ENCODE measurements at regions not wholly inside any gene's neighbourhood (a gene's known extent, or its start where the extent isn't known, plus 50 kb on each side); places are given as distances from the start of the nearest gene placed in this dataset.

GRCh38 chr5:73311291-73312110, 137.1 kb downstream of the FOXD1 start:
- no peak for DNase-seq (ENCODE audit: low read depth in 1 of 2, low spot score in 1 of 2)

GRCh38 chr5:73307645-73308355, 134.8 kb downstream of the TMEM174 start:
- no peak for DNase-seq (ENCODE audit: low read depth in 1 of 2, low spot score in 1 of 2)

GRCh38 chr5:73306741-73307275, 133.8 kb downstream of the TMEM174 start:
- DNase-seq (ENCODE audit: low read depth in 1 of 2, low spot score in 1 of 2): no peak

- DNase-seq (ENCODE audit: low read depth in 1 of 2, low spot score in 1 of 2): no peak
Measured at GRCh38 chr5:73306078-73306719, 133.2 kb downstream of the TMEM174 start.

GRCh38 chr5:73305386-73305785, 132.4 kb downstream of the TMEM174 start:
- no peak for DNase-seq (ENCODE audit: low read depth in 1 of 2, low spot score in 1 of 2)

GRCh38 chr5:73304381-73304780, 131.4 kb downstream of the TMEM174 start:
- DNase-seq (ENCODE audit: low read depth in 1 of 2, low spot score in 1 of 2): no peak

GRCh38 chr5:73303148-73304079, 130.4 kb downstream of the TMEM174 start:
- no peak for DNase-seq (ENCODE audit: low read depth in 1 of 2, low spot score in 1 of 2)

GRCh38 chr5:73302797-73303147, 129.8 kb downstream of the TMEM174 start:
- DNase-seq (ENCODE audit: low read depth in 1 of 2, low spot score in 1 of 2): no peak

GRCh38 chr5:73301208-73301901, 128.4 kb downstream of the TMEM174 start:
- no peak for DNase-seq (ENCODE audit: low read depth in 1 of 2, low spot score in 1 of 2)

GRCh38 chr5:73300337-73301207, 127.6 kb downstream of the TMEM174 start:
- no peak for DNase-seq (ENCODE audit: low read depth in 1 of 2, low spot score in 1 of 2)

- no peak for DNase-seq (ENCODE audit: low read depth in 1 of 2, low spot score in 1 of 2)
Measured at GRCh38 chr5:73299665-73300336, 126.8 kb downstream of the TMEM174 start.

GRCh38 chr5:73298772-73299630, 126.0 kb downstream of the TMEM174 start:
- no peak for DNase-seq (ENCODE audit: low read depth in 1 of 2, low spot score in 1 of 2)

- DNase-seq (ENCODE audit: low read depth in 1 of 2, low spot score in 1 of 2): no peak
Measured at GRCh38 chr5:73298251-73298771, 125.3 kb downstream of the TMEM174 start.

GRCh38 chr5:73297430-73297829, 124.4 kb downstream of the TMEM174 start:
- DNase-seq (ENCODE audit: low read depth in 1 of 2, low spot score in 1 of 2): no peak

GRCh38 chr5:73296772-73297171, 123.8 kb downstream of the TMEM174 start:
- no peak for DNase-seq (ENCODE audit: low read depth in 1 of 2, low spot score in 1 of 2)

- no peak for DNase-seq (ENCODE audit: low read depth in 1 of 2, low spot score in 1 of 2)
Measured at GRCh38 chr5:73295921-73296320, 122.9 kb downstream of the TMEM174 start.

GRCh38 chr5:73295447-73295846, 122.5 kb downstream of the TMEM174 start:
- DNase-seq (ENCODE audit: low read depth in 1 of 2, low spot score in 1 of 2): no peak
